Cortex of kidney (tissue), 1 donor: ENCODE measurements at regions not wholly inside any gene's neighbourhood (a gene's known extent, or its start where the extent isn't known, plus 50 kb on each side); places are given as distances from the start of the nearest gene placed in this dataset.

Experiments
- DNase-seq: peaks from one replicate; lab custom pipeline; 2025; lab: John Stamatoyannopoulos, UW

DNA sequence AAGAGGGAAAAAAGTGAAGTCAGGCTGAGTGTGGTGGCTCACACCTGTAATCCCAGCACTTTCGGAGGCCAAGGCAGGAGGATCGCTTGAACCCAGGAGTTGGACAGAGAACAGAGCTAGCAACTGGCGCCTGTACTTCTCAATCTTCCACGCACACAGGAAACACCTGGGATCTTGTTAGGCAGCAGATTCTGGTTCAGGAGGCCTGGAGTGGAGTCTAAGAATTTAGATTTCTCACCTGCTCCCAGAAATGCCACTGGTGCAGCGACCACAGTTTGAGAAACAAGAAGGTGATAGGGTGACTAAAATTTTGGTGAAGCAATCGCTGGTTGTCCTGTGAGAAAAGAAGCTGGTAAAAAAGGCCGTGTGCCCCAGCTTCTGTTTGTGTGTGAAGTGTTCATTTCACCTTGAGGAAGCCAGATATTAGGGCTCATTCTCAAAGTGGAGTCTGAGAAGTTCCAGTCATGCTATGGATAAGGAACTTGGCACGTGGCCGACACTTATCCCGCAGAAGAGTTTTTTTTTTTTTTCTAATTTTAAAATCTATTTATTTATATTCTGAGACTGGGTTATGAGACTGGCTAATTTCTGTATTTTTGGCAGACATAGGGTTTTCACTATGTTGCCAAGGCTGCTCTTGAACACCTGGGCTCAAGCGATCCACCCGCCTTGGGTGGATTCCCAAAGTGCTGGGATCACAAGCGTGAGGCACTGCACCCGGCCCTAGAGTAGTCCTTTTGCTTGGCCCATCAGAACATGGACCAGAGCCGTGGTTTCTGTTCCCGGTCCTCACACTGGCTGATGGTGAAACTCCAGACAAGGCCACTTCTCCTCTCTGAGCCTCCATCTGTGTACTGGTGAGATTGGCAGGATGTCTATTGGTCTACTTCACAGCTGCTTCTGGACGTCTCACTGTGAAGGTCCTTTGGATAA, 324.6 kb upstream of the PROK2 start:
- DNase-seq: no peak

DNA sequence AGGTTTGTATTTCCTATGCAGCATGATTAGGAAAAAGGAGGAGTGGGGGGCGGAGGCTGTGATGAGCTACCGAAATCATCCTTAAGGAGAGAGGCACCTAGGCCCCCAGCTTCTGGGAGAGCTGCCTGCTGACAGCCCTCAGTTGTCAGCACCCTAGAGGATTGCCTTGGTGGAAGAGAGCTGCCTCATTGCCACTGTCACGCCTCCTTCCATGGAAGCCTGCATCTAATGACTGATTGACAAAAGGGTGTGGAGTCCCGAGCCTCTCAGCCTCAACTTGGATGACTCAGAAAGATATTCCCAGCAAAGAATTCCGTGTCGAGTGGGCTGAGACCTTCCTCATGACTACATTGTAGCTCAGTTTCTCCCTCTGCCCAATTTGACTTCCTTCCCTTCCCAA, 320.4 kb upstream of the PROK2 start:
- no peak for DNase-seq

DNA sequence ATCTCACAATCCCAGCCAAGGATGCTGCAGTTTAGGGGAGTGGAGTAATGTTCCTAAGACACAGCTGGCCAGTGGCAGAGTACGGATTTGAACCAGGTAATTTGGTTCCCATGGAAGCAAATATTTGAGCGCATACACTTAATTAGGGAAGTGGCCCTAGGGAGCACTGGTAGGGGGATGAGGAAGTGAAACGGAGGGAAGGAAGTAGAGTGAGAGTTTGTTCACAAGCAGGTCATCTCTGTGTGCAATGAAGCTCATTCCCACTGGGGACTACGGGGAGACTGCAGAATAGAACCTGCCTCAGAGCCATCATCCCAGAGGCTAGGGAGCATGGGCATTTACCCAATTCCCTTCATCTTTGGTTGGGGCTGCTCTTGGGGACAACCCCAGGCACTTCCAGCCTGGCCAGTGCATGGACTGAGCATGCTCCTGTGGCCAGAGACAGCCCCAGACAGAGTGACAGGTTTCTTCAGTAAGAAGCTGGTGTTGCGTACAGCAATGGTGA, 317.2 kb upstream of the PROK2 start:
- DNase-seq: no peak

DNA sequence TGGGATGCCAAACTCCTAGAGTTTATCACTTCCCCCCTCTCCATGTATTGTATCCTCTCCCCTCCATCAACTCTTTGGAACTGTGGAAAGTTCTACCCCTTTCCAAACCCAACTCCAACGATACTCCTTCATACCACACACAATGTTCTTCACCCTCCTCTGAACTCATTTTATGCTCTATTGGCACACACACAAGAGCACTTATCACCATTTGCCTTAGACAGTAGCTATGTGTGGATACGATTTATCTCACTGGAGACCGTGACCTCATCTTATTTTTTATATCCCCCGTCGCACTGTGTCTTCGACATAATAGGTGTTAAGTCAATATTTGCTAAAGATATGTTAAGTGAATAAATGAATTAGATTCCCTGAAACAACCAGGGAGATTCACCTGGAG, 316.5 kb upstream of the PROK2 start:
- DNase-seq: no peak

DNA sequence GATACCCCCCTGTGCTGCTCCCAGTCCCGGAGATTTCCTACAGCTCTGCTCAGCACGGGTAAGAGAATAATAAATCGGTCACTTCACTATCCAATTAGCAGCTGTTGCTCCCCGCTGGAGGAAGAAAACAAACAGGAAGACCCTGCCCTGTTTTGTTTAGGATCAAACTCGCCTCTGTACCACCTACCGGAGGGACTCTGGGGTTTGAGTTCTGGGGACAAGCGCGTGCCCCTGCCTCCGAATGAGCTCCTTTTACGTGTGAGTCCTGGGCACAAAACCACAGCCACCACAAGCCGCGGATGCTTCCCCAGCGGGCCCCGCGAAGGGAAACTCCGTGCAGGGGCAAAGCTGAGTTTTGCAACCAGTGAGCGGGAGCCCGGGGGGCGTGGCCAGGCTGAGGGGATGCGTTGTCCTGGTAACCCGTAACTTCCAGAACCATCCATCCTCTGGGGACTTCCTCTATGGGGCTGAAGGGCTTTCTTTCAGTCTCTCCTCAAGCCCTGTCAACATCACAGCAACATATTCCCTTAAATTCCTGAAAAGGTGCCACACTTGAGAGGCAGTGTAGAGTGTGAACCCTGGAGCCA, 315.7 kb upstream of the PROK2 start:
- DNase-seq: no peak

DNA sequence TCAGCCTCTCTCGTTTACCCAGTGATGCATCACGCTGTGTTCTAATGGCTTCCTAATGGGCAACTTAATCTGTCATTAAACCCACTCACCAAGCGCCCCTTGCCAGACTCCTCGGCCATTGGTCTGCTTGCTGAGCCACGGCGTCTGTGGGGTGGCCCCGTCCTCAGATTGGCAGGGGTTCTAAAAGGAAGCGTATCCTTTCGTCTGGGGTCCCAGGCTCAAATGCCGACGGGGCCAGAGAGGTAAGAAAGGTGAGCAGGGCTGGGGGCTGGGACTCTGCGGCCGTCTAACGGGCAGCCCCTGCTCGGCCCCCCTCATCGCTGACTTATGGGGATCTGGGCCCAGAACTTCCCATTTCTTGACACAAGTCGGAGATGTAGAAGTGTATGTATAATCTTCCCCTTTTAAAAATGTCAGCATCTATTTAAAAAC, 315.1 kb upstream of the PROK2 start:
- no peak for DNase-seq

DNA sequence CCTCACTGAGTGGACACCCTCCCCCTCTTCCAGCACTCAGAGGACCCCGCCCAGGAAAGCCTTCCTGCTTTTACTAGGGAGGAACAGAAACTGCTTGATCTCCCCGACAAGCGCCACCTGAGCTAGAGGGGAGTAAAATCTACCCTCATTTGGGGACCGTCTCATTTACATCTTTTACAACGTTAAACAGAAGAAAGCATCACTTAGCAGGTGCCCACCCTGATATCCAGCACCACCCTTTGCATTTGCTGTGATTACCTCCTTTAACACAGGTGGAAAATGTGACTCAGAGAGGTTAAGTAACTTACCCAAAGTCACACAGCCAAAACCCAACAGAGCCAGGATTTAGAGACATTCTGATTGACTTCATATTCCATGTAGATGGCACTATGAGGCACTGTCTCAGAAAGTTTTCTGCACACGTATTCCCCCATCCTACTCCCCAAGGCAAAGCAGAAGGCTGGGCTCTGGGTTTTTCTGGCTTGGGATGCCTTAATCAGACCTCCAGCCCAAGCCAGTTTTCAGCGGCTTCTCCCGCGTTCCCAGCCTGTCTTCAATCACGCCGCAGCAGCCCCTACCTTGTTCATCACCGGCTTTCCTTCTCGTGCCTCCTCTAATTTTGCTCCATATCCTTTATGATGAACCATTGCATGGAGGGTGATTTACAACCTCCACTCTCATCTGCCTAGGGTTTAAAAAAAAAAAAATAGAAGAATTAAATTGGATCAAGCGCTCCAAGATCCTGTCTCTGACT, 314.6 kb upstream of the PROK2 start:
- no peak for DNase-seq

DNA sequence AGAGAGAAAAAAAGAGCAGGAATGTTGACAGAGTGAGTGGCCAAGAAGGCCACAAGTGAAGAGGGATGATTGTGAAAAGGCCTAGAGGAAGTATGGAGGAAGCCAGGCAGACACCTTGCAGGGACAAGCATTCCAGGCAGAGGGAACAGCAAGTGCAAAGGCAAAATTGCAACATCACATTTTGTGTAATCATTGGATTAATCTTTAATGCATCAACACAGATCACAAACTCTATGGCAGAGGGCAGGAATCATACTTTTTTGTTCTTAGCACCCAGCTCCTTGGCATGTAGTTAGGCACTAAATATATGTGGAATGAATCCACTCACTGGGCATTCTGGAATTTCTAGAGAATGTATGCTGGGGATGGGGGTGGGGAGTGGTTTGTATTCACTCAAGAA, 312.1 kb upstream of the PROK2 start:
- DNase-seq: no peak

DNA sequence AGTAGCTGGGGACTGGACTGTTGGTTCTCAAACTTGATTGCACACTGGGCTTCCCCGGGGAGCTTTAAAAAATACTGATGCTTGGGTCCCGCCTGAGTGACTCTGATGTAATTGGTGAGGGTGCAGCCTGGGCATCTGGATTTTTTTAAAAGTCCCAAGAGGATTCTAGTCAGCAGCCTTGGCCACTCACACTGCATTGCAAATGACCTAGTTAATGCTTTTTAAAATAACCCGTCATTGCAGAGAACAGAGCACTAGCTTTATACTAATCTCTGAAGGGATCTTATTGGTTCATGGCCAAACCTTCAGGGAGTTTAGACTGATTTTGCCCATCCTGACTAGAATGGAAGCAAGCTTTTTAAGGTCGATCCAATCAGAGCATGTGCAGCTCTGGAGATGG, 310.6 kb upstream of the PROK2 start:
- no peak for DNase-seq

DNA sequence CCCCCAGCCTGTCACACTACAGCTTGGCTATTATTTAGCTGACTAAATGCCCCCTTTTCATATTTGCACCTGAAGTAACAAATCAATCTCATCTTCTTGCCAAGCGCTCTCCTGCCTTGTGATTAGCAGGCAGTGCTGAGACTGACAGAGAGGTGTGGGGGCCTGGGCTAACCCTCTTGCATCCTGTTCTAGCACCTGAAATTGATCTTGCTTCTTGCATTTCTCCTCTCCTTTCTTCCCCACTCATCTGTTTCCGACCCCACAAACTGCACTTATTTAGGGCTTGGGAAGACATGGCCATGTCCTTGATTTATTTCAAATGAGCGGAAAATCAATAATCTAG, 309.0 kb upstream of the PROK2 start:
- DNase-seq: no peak

DNA sequence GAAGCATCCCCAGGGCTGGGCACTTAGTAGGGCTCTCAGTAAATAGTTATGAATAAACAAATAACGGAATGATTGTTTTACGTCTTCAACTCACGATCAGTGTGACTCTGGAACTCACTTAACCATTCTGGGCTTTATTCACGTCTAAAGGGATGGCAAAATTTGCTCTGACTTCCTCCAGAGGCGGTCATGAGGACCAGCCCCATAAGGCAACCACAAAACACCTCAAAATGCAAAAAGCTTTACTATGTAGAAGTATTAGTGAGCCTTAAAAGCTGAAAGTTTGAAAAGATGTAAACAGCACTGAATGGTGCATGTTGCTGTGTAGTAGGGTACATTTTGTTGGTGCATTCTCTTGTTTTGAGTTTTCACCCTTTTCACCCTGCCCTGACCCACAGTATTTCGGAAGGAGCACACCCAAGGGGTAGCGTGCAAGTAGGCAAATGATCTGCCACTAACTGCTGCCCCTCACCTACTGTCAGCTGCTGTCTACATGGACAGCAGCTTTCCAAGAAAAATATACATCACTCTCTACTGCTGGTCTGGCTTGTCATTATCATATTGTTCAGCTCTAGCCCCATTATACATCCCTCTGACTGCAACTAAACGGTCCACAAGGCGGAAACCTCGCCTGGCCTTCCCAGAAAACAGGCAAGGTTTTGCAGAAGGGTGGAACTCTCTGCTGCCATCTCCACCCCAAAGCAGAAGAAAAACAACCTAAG, 308.5 kb upstream of the PROK2 start:
- DNase-seq: no peak

DNA sequence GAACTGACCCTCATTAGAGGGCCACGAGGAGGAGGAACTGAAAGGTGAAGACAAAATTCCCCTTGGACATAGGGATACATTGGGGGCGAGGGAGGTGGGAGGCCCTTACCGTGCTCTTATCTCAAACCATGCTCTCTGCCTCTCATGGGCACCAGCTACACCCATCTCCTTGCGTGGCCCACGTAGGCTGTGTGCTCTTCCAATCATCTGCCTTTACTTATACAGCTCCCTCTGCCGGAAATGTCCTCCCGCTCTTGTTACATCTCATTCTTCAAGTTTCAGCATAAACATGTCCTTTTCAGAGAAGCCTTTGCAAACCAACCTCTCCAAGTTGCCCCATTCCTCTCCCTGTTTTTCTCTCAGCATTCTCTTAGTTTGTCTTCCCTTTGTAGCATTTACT, 307.8 kb upstream of the PROK2 start:
- DNase-seq: no peak

DNA sequence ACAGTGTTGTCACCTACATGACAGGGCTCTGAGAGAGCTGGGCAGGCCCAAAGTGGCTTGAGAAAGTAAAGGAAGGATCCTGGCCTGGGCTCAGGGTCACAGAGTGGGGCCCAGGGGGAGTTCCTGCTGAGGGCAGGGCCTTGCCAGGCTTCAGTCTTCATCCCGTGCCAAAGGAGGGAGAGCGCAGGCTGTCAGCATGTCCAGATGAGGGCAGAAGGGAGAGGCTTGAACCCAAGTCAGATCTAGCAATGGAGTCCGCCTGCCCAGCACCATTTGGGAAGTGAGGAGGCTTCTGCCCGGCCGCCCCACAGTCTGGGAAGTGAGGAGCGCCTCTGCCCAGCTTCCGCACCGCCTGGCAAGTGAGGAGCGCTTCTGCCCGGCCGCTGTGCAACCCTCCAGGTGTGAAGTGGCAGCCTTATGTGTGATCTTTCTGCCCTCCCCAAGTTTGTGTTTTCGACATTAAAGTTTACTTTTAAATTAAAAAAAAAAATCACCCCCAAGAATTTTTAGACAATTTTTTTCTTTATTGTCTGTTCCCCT, 303.6 kb upstream of the PROK2 start:
- no peak for DNase-seq

DNA sequence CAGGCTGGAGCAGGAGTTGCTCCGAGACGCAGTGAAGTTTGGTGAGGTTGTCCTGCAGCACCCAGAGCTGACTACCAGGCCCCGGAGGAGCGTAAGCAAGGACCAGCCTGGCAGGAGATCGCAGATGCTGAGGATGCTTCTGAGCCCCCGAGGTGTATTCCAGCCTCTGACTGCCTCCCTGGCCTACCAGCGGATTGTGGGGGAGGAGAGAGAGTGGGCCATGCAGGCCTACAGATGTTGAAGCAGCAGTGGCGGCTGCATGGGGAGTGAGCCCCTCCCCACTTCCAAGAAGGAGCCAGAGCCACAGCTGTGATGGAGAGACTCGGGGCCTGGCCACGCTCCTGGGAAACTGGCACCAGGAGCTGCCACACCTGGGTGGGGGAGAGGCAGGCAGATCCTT, 302.5 kb upstream of the PROK2 start:
- no peak for DNase-seq

DNA sequence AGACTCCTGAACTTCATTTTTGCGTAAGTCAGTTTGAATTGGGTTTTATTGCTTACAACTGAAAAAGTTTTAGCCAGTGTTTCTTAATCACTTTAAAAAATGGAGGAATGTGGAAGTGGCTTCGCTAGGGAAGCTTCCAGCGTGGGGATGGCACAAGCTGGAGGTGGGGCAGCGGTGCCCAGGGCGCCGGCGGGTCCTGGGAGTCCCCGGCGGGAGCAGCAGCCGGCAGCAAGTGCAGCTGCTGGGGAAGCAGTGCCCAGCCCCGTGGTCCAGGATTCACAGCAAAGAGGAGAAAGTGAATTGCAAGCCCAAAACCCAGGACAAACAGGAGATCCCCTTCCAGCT, 301.8 kb upstream of the PROK2 start:
- DNase-seq: no peak

DNA sequence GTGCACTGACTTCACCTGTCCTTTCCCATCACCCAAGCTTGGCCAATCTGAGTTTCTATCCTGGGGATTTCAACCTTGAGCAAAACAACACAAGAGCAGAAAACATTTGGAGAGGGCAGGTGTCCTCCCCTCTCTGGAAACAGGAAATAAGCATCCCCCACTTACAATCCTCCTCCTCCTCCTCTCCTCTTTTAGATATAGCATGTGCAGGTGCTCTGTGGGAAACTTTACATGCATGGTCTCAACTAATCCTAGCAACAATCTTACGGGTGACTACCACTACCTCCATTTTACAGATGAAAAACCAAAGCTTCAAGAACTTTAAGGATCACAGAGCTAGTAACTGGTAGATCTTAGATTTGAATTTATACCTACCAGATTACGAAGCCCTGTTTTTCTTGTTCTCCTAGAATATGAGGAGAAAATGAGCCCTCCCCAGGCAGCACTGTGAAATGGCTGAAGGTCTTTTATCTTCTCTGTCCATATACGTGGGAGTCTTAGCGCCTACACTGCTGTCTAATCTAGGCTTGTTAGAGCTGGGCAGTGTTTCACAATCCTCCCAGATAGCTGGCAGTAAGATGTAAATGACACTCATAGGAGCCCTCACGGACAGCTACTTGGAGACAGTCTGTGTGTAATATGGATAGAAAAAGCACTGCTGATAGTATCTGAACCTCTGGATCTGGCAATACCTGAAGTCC, 301.2 kb upstream of the PROK2 start:
- no peak for DNase-seq

DNA sequence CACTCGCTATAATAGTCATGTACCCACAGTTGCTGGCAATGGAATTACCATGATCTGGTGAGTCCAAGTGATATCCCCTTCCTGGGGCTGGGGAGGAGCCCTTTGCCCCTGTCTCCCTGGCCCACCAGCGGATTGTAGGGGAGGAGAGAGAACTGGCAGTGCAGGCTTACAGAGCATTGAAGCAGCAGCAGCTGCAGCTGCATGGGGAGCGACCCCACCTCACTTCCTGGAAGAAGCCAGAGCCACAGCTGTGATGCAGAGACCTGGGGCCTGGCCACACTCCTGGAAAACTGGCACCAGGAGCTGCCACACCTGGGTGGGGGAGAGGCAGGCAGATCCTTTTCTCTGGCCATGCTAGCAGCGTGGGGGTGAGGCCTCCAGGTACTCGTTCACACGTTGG, 300.1 kb upstream of the PROK2 start:
- DNase-seq: no peak

DNA sequence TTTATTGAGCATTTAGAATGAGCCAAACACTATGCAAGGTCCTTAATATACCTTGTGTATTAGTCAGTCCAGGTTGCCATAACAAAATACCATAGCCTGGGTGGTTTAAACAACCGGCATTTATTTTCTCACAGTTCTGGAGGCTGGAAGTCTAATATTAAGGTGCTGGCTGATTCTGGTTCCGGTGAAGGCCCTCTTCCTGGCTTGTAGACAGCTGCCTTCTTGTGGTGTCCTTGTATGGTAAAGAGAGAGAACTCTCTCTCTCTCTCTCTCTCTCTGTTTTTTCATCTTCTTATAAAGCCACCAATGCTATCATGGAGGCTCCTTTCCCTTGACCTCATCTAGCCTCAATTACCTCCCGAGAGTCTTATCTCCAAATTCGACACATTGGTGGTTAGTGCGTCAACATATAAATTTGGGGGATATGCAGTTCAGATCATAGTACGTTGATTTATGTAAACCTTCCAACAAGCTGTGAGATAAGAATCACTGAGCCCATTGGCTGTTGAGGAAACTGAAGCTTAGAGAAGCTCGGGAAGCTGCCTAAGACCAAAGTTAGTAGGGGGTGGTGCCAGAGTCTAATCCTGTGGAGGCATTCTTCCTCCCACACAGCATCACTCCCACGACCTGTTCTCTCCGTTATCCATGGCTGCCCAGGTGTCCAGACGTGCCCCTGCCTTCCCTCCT, 298.0 kb upstream of the PROK2 start:
- no peak for DNase-seq

DNA sequence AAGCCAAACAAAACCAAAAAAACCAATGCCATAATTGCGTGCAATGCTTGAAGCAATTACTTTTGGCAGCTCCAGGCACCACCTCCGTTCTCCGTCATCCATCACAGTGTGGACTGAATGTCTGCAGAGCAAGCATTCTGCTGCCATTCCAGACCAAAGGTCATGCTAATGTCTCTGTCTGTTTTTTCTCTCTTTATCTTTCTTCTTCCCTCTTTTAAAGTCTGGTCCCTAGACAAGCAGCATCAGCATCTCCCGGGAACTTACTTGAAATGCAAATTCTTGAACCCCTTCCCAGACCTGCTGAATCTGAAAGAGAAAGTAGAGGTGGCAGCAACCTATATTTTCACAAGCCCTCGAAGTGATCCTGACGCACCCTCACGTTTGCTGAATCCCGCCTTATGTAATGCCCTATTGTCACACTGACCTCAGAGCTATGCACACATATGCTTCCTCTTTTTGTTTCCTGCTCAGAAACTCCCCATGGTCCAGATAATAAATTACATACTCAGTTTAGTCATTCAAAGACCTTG, 297.3 kb upstream of the PROK2 start:
- no peak for DNase-seq

DNA sequence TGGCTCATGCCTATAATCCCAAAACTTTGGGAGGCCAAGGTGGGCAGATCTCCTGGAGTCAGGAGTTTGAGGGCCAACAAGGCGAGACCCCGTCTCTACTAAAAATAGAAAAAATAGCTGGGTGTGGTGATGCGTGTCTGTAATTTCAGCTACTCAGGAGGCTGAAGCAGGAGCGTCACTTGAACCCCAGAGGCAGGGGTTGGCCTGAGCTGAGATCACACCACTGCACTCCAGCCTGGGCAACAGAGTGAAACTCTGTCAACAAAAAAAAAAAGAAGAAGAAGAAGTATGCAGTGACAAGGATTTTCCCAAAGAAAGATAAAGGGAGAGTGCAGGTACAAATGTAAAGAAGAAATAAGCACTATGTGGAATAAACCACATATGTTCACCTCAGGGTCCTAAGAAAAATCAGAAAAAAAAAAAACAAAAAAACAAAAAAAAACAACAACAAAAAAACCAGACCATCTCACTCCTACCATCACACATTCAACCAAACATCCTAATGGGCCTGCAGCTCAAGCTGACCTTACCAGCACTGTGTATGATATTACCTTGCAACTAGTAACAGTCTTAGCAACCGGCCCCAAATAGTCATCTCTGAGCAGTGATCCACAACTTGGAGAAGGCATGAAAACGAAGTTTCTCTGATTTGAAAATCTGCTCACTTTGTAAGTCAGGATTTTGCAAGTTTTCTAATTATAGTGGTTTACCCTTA, 296.7 kb upstream of the PROK2 start:
- DNase-seq: no peak
